Activated T-cell treated with anti-CD3 and anti-CD28 coated beads for 48 hours (primary cell): ENCODE measurements at regions not wholly inside any gene's neighbourhood (a gene's known extent, or its start where the extent isn't known, plus 50 kb on each side); places are given as distances from the start of the nearest gene placed in this dataset.

Experiments used
- DNase-seq: peaks from one replicate; pipeline ENCODE4 v3.0.0-alpha.2; 2020; ENCODE audit warnings: low read depth

DNA sequence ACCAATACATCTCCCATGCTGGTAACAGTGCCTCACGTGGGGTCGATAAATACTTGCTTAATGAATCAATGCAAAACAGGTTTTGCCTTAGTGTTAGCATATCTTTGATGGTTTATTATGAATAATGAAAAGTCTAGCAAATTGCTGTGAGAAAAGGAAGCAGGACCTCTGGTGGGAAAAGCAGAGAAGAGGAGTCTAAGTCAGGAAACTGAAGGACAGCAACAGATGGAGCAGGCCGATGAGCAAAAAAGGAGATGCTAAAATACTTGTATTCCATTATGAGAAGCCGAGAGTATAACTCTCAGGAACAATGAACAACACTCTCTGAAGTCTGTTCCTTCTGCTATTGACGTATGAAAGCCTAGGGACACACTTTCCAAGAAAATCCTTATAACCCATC, 555.2 kb upstream of the KLHL29 start:
- DNase-seq: no peak

DNA sequence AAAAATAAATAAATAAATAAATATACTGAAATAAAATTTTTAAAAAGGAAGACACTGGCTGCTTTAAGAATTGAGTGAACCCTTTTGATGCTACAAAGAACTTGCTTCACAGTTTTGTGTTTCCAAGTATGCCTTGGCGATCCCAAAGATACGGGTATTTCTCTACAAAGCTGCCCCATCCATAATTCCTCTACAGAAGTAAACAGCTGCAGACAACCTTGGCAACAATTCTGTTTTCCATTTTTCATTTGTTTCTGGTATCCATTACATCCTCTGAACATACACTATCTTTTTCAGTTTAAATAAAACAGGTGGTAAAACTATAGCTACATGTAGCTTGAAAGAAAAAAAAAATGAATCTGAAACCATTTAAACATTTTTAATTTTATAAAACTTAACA, 552.8 kb upstream of the KLHL29 start:
- no peak for DNase-seq

DNA sequence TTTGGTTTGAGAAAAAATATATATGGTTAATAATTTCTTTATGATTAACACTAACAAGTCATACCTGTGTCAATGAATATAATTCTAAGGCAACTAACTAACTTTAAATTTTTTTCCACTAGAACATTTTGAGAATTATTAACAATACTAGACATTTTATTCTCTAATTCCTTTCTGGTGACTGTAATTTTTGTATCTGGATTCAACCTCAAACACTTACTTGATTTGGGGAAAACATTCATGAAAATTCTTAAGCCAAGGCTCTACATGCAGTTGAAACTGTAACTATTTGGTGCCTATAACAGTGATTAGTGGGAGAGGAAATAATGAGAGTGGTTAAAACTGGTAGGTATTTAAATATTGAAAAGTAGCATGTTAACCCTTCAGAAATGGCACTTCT, 546.5 kb upstream of the KLHL29 start:
- DNase-seq: no peak

DNA sequence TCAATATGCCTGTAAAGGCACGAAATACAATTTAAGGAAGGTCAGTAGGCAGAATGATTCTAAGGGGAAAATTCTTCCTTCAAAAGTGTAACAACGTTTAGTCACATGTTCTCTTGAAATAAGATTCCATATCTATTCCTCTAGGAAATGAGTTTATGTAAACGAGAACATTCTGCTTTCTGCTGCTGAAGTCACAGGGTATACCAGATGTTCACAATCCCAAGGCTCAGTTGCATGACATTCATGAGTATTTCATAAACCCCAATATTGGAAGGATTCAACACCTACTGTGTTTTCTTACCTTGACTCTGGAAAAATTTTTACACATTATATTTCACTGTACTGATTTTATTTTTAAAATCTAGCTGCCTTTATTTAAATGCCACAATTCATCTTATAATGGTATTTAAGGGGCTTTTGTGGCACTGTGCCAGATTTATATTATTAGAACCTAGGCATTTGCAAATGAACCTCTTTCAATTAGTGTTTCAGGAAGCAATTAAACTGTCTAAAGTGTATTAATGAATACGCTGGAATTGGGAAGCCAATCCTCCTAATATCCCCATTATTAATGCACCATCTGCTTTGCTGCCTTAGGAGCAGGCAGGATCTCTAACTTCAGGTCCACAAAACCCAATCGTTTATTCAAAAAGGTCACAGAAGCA, 542.6 kb upstream of the KLHL29 start:
- no peak for DNase-seq

DNA sequence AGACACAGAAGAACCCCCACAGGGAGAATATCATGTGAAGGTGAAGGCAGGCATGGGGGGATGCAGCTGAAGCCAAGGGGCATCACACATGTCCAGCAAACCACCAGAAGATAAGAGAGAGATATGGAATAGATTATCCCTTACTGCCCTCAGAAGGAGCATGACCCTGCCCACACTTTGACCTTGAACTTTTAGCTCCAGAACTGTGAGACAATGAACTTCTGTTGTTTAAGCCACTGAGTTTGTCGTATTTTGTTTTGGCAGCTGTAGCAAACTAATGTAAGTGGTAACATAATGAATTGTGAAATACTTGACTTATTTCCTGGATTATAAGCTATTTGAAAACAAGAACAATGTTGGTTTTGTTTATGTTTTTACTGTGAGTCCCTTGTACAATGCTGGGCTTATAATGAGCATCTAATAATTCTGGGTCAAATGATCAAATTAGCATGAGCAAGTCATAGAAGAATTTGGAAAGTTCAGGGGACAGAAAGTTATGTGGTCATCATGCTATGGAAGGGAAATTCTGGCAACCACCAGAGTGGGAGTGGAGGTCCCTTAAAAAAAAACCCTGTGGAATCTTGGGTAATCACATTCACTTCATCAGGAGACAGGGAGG, 541.0 kb upstream of the KLHL29 start:
- no peak for DNase-seq

DNA sequence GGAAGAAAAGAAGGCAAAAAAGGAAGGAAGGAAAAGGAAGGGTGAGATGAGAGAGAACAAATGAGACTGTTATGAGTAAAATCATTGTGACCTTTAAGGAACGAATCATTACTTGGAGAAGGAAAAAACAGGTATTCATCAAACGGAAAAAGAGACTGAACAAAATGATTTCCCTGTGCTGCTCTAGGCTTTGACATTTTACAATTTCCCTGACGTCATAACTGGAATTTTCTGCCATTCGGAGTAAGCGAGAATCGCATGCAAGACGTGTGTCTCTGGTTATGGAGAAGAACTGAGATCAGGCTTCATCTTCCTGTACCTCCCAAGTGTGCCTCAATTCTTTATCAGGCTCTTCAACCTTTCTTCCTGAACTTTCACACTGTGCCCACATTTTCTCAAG, 534.7 kb upstream of the KLHL29 start:
- no peak for DNase-seq

DNA sequence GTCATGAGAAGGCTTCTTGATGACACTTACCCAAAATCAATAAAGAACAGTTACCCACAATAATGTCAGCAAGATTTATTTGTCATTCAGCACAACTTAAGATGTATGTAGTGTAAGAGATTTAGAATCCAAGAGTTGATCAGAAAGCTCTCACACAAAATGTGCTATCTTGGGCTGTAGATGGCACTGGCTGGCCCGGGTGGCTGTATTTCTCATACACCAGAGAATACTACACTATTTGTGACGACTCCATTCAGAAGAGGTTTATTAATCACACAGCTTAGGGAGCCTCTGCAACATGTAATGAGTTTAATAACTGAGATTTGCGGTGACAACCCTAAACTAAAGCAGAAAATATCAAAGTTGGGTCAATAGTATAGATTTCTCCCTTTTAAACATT, 530.4 kb upstream of the KLHL29 start:
- DNase-seq: no peak

DNA sequence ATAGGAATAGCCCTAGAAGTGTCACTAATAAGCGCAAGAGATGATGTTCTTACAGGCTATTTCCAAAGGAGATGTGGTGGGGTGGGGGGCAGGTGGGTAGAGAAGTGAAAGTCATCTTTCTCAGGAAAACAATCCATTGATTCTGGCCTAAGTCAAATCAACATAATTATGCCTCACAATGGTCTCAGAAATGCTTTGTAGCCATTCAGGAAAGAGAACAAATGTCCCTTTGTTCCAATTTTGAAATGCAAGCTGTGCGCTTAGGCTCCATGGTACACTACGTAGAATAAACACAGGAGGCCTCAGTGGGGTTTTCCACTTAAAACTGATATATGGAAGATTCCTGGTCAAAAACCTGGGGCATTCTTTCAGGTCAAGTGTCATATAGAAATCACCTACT, 529.9 kb upstream of the KLHL29 start:
- no peak for DNase-seq

DNA sequence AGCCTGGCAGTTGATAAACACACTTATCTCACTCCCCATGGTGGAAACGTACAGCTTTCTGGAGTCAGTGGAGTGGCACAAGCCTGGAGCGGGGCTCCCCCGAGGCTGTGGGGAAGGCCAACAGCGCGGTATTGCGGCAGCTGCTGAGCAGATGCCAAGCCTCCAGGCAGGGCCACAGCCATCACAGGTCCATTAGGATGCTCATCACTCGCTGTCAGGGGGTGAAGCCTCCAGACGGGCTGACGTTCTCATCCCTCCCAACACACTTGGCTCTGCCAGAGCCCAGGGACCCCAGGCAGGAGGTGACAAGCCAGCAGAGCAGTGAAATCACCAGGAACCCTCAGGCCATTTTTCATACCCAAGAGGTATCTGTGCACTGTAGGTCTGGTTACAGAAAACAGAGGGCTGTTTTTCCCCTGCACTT, 529.2 kb upstream of the KLHL29 start:
- no peak for DNase-seq

DNA sequence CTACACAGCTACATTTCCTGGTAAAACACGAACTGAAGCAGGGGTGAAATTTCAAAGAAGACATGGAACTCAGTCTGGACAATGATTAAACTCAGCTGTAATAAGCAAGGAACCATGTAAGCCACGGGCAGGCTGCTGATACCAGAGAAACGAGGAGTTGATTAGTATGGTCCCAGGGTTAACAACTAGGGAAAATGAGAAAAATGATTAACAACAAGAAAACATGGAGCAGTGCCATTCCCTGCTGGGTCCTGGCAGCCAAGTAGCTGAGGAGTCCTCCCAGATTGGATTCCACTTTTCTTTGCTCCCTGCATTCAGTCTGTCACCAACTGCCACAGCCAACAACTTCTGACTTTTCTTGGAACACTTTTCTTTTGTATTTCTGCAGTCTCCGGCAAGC, 517.0 kb upstream of the KLHL29 start:
- no peak for DNase-seq

DNA sequence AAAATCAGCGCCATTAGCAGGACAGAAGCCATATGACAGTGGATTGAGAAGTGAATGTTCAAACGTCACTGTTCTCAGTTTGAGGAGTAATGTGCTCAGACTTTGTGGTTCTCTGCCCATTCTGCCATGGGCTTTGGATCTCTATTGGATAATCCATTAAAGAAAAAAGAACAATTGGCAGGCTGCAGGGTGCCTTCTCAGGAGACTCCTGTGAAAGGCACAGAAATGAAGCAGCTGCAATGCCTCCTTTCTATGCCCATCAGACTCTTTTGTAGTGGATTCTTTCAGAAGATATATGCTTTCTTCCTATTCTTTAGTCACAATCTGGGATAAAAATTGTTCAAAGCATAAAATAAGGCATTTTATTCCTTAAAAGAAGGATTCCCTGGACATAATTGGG, 506.9 kb upstream of the KLHL29 start:
- DNase-seq: no peak

DNA sequence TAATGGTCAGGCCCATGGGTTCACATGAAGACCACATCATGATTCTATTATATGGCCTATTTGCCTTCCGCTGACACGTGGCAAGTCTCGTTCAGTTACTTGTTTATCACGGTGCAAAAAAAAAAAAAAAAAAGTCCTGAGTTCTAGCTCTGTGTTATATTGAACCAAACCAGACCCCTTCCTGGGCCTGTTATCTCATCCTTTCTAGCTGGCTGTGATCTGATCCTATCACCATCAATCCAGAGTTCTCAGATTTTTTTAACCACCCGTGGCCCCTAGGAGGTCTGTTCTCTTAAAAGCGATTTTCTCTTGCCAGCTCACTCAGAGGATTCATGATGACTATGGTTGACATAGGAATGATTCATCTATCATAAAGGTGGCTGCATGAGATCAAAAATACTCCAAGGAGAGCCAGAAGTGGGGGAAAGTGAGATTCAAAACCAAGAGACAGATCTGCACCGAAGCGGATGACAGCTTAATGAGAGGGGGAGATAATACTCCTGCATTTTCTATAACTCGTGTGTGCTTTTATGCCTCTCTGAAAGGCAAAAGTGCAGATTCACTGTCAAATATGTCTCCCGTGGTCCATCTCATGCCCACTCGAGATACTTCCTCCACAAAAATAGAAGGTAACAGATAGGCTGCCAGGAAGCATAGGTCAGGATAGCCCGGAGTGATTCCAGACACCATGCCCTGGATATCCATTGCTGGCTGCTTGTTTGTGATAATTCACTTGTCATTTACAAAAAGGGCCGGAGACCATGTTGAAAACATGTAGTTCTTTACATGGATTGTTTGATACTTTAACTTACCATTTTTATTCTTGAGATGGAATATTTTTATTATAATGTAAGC, 505.7 kb upstream of the KLHL29 start:
- no peak for DNase-seq

DNA sequence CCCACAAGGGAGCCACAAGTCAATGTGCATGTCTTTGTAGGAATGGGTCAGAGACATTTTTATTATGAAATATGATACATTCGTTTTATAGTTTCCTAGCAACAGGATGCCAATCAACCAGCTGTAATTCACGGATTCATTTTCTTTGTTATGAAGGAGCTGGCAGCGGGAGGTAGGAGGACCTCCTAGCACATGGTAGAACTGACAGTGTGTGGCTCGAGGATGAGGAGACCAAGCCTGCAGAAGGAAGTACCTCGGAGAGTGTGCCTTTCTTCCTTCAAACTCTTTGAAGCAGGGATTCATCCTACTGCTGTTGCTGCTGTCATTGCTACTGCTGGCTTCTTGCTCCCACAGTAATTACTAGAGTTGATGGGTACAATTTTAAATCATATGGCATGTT, 504.8 kb upstream of the KLHL29 start:
- no peak for DNase-seq

DNA sequence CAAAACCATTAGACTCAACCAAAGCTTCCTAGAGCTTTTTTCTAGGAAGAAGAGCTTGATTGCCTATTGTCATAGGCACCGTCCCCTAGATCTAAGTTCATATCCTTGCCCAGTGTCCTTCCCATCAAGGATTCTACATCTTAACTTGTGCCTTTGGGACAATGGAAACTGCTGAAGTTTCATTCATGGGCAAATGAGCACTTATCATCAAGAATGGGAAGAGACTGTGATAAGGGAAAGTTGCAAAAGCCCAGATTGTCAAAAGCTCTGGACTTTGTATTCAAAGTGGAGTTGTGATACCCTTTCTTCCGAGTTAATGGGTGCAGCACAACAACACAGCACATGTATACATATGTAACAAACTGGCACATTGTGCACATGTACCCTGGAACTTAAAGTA, 503.0 kb upstream of the KLHL29 start:
- no peak for DNase-seq

DNA sequence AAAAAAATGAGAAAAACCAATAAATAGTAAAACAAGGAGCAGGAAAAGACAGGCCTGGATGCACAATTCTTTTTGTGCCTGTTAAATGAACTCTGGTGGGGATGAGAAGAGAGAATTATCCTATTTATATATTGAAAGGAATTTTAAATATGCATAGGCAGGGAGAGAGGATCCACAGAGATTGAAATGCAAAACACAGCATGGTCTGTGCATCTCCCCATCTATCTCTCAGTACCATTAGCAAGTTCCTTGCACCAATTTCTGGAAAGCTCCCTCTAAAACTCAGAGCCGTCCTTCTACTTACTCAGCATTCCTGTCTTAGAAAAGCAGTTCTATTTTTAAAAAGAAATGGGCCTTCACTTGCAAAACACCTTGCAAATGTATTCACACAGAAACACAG, 502.3 kb upstream of the KLHL29 start:
- DNase-seq: no peak

DNA sequence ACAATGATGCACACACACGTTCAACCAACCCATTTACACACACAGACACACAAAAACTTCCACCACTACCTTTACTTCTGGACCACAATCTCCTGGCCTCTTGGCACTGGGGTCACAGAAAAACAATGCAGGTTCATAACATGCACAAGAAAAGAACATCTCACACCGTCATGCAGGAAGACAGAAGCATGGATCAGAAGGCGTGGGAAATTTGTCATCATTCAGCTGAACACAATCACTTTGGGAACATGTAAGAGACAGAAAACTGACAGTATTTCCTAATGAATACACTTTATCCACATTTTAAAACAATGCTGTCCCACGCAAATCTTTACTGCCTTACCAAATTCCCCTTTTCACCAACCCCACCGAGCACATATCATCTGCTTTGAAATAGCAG, 501.9 kb upstream of the KLHL29 start:
- no peak for DNase-seq

DNA sequence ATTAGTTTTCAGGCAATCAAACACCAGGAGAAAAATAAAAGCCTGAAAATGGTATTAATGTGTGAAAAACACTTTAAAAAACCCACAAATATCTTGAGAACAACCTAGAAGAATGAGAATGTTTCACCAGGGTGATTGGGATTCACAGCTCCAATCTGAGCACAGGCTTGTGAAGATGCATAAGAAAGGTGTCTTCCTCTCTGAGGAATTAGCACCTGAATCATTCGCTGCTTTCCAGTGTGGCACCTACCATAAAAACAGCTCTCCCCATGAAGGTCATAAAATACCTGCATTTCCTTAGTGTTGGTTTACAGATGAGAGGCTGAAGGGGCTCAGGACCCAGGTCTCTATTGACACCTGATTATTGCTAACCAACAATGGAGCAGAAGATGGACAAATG, 499.7 kb upstream of the KLHL29 start:
- DNase-seq: no peak

DNA sequence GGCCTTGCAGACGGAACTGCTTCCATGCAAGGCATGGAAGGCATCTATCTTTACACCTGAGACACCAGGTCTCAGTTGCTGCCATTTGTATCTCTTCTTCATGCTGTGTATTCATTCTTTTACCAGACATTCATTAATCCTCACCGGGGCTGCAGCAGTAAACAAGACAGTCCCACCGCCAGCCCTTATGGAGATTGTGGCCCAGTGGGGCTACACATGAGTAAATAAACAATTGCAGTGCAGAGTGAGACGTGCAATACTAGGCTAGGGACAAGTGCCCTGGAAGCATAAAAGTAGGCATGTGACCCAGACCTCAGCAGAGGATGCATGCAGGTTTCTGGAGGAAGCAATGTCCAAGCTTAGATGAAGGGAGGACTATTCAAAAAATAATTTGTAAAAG, 497.6 kb upstream of the KLHL29 start:
- DNase-seq: no peak

DNA sequence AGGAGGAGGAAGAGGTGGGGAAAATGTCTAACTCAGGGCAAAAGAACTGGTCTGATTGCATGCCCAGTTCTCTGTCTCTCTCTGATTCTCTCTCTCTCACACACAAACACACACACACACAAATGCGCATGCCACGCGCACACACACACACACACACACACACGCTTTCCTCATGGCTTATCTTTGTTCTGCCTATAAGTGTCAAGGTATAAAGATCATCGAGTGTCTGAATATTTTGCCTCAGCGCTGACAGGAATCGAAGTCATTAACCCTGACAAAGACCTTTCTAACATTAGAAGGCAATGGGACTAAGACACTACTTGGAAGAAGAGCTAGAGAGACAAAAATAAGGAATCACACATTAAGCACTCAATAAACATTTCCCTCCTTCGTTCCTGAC, 497.1 kb upstream of the KLHL29 start:
- DNase-seq: no peak

DNA sequence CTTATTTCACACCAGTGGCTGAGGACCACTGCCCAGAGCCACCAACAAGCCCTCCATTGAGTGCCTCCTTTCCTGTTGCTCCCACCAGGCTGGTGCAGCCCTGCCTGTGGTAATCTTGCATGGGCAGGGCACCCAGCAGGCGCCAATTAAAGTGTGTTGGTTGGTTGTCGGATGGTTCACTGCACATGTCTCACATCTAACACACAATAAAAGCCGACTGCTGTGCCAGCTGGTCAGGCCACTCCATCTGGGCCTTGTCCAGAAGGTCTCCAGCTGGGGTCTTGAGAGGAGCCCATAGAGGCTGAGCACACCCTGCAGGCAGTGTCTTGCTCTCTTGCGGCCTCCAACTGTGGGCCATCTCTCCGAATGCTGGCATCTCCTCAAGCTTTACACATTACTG, 494.8 kb upstream of the KLHL29 start:
- DNase-seq: no peak

DNA sequence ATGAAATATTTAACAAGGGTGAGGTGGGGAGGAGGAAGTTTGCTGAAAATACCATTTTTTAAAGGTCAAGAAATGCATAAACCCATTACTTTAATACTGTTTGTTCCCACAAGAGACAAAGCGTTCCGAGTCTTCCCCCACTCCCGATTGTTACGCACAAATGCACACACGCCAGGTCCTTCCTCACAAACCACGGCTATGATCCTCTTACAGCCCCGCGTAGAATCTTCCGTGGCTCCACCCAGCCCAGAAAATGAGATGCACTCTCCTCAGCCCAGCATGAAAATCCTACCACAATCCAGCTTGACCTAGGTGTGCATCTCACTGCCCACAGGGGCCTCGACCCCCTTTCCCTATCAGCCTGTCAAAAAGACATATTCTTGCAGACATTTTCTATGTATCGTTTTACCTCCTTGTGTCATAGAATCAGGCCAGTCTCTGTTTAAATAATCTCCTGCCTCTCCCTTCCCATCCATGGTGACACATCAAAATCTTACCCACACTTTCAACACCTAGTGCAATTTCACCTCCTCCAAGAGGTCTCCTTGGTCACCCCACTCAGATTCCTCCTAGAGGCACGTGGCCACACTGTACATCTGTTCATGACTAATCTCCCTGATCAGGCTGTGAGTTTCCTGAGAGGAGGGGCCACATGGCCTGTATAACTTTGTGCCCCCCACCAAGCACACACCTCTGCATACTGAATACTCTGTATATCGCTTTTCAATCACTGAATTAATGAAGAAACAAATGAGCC, 491.0 kb upstream of the KLHL29 start:
- DNase-seq: no peak

DNA sequence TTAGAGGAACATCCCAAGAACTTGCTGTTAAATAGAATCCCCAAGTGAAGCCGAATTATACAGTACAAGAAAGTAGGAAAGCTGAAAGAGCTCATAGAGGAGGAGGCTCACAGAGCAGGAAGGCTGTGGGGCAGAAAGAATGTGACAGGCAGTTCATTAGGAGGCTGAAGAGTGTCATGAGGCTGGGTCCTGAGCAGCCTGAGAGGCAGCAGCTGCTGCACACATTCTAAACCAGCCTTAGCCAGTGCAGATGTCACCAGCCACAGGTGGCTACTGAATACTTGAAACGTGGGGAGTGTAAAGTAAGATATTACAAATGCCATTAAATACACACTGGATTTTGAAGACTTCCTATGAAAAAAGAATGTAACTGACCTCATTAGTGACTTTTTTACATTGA, 490.2 kb upstream of the KLHL29 start:
- no peak for DNase-seq

DNA sequence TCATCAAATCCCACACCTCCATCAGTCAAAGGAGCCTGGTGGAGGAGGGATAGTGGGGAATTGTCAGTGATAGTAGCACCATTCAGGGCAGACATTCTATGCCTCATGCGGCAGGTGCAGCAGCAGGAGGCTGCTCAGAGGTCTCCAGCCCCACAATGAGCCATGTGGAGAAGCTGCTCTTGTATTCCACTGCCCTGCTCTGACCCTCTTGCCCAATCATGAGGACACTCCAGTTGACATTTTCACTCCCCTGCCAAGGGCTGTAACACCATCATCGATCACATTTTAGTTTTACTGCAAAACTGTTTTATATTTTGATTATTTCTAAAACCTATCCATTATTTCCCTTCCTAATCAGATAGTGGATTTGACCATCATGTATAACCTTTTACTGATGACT, 487.6 kb upstream of the KLHL29 start:
- no peak for DNase-seq
